SU-DHL-6 (cell line): ENCODE measurements at regions not wholly inside any gene's neighbourhood (a gene's known extent, or its start where the extent isn't known, plus 50 kb on each side); places are given as distances from the start of the nearest gene placed in this dataset.

ENCODE experiments used
- EZH2phosphoT487 ChIP-seq: fragments of 200-600 bp; sonication (generic), shearing (Covaris generic); conservative IDR thresholded peaks from 2 replicates; pipeline ENCODE4 v1.6.1; 2018; ENCODE audit warnings: mild to moderate bottlenecking, antibody characterized with exemption, low read length, moderate library complexity, mixed read lengths
- TF ChIP-seq, protein P1 (sequence below): fragments of 200-600 bp; sonication (generic); IDR thresholded peaks from one replicate; pipeline ENCODE4 v1.5.1; 2017; ENCODE audit warnings: antibody characterized with exemption, mild to moderate bottlenecking, low read length, moderate library complexity; ENCODE audit not compliant: insufficient read depth, poor library complexity, severe bottlenecking

DNA sequence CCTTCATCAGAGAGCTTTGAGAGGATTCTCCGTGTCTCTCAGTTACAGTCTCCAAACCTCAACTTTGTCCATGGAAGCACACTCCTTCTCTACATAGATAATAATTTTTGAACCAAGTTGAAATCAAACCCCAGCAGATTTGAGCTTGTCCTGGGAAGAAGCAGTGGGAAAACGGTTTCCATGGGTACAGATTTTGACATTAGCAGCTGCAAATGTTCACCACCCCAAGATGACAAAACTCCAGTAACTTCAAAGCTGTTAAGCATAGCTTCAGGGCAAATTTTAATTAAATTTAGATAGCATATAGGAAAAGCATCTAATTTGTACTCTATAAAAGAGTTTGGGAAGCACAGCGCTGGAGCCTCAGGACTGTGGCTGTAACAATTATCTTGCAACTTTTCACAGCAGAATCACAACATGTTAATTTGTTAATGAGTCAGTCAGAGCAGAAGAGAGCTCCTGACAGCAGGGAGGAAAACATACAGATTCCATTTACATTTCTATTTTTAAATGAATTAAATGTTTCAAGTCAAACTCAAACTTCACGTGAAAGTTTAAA lies 240.7 kb downstream of the BMP7 start:
- TF ChIP-seq, protein P1, sequence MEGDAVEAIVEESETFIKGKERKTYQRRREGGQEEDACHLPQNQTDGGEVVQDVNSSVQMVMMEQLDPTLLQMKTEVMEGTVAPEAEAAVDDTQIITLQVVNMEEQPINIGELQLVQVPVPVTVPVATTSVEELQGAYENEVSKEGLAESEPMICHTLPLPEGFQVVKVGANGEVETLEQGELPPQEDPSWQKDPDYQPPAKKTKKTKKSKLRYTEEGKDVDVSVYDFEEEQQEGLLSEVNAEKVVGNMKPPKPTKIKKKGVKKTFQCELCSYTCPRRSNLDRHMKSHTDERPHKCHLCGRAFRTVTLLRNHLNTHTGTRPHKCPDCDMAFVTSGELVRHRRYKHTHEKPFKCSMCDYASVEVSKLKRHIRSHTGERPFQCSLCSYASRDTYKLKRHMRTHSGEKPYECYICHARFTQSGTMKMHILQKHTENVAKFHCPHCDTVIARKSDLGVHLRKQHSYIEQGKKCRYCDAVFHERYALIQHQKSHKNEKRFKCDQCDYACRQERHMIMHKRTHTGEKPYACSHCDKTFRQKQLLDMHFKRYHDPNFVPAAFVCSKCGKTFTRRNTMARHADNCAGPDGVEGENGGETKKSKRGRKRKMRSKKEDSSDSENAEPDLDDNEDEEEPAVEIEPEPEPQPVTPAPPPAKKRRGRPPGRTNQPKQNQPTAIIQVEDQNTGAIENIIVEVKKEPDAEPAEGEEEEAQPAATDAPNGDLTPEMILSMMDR, result no peak
- TF ChIP-seq EZH2phosphoT487, result no peak
